Heart right ventricle (tissue), 16 donors: ENCODE measurements at regions not wholly inside any gene's neighbourhood (a gene's known extent, or its start where the extent isn't known, plus 50 kb on each side); places are given as distances from the start of the nearest gene placed in this dataset.
A peak's percentile ranks its signal among the peaks of the same experiment; 100 is the strongest.

Source experiments
- ATAC-seq, 8 donors: fragments of 200-7000 bp; cut with Tn5 transposase; one replicate each; pipeline ENCODE4 v1.9.1; 2020; ENCODE audit warnings: mild to moderate bottlenecking in 8 of 8, moderate library complexity in 8 of 8, moderate number of reproducible peaks in 1 of 8
- DNase-seq, 2 donors: peaks; one replicate each; pipeline ENCODE4 v3.0.0-alpha.2; 2020
- H3K27ac ChIP-seq, 10 donors: fragments of 200-600 bp; sonication (generic) in 2 of 10; one replicate each; pipeline versions ENCODE4 v1.5.0 to v1.8.0; 2020 to 2022; ENCODE audit warnings: mild to moderate bottlenecking in 3 of 10
- H3K27me3 ChIP-seq, 7 donors: fragments of 200-600 bp; one replicate each; pipeline ENCODE4 v1.8.0; 2021 to 2022; ENCODE audit warnings: mild to moderate bottlenecking in 2 of 7
- H3K36me3 ChIP-seq, 9 donors: fragments of 200-600 bp; sonication (generic) in 1 of 9; one replicate each; pipeline versions ENCODE4 v1.5.0 to v1.8.0; 2020 to 2022; ENCODE audit warnings: mild to moderate bottlenecking in 2 of 9
- H3K4me1 ChIP-seq, 9 donors: fragments of 200-600 bp; sonication (generic) in 1 of 9; one replicate each; pipeline versions ENCODE4 v1.5.0 to v1.8.0; 2020 to 2022; ENCODE audit warnings: mild to moderate bottlenecking in 4 of 9
- H3K4me3 ChIP-seq, 10 donors: fragments of 200-600 bp; sonication (generic) in 2 of 10; one replicate each; pipeline versions ENCODE4 v1.5.0 to v1.8.0; 2020 to 2022; ENCODE audit warnings: mild to moderate bottlenecking in 7 of 10, moderate library complexity in 2 of 10
- H3K9me3 ChIP-seq, 11 donors: fragments of 200-600 bp in 10 of 11; sonication (generic) in 2 of 11; one replicate each; pipeline versions ENCODE4 v1.5.0 to v1.8.0; 2013 to 2022; ENCODE audit warnings: mild to moderate bottlenecking in 2 of 11, control low read depth in 1 of 11, moderate library complexity in 1 of 11
- CTCF ChIP-seq, 9 donors: fragments of 200-600 bp; sonication (generic) in 2 of 9; IDR thresholded peaks; one replicate each; pipeline versions ENCODE4 v1.5.0 to v1.8.0; 2021 to 2022; ENCODE audit warnings: antibody characterized with exemption in 9 of 9, mild to moderate bottlenecking in 5 of 9, moderate library complexity in 1 of 9
- WGBS, 2 donors: extraction: QIAGEN DNeasy Blood & Tissue Kit; methylation state at CpG; one replicate each; pipeline ENCODE4 v1.1.7; 2013; ENCODE audit warnings: inconsistent platforms in 1 of 2; 5-methylcytosine and 5-hydroxymethylcytosine counted together
- intact Hi-C, 10 donors: fragments of 100-400 bp; cut with DNase I; formaldehyde crosslinking; loops; one replicate each; pipeline versions ENCODE4 v1.11.1 to v1.14.2; 2022
- donor health status: Arrhythmogenic right ventricular cardiomyopathy.
- donor health status: ischemic (EF 13 %, LVEDD 7.1; RV severe dilation, severe dysfunction).
- donor health status: healthy with polysubstance abuse.
- donor health status: DM: no; HTN: yes; CAD: no.
- donor health status: DM: no; HTN: no; CAD: no.
- donor health status: ischemic (EF 25% LVEDD 6.9; RV normal size, moderate dysfunction).
- donor health status: ischemic (EF 25% LVEDD 5.7; RV mildly dilated, moderate dysfunction).
- donor health status: healthy.
- donor health status: DM: yes; HTN: yes; CAD: no.
- donor health status: Ischemic cardiomyopathy.
- donor health status: ischemic (EF 35%, LVEDD 5.7; RV mildly dilated, moderate dysfunction).
- donor health status: nonischemic (EF 11% LVEDD 7.7; RV severe dilation, severe dysfunction).
- donor health status: DM: yes; HTN: yes; CAD: no.
- donor health status: PGD.
- donor health status: ischemic (EF 29% LVEDD 5.4; RV normal size, mild dysfunction).
- donor health status: nonischemic (EF 23%, LVEDD 6.1; RV moderate dilation, normal function).

DNA sequence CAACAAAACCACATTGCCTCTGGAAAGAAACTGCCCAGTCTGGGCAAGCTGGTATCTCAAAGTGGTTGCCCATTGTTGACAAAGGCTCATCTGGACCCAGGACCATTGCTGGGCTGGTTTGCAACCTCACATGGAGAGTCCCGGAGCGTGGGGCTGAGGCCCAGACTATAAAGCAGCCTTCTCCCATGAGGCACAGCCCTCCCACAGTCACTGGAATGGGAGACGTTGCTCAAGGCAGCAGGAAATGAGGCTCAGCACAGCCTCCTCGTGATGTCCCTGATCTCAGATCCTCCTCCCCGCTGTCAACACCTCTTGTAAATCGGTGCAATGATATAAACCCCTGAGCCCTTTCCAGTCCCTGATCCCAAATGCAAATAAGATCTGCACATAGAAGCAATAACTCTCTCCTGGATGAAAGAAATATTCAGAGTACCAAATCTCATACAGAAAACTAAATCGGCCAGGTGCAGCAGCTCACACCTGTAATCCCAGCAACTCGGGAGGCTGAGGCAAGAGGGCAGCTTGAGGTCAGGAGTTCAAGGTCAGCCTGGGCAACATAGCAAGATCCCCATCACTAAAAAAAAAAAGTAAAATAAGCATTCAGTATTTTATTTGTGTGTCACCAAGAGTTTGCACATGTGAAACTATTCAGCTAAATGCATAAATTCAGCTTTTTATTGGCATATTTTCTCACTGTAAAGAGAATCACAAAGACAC is 103.0 kb upstream of the RREB1 start:
- Histone ChIP-seq H3K9me3 (no peaks in the 10 kb centered on the region), H3K4me3 (no peak overlapping the region), H3K27ac (no peak overlapping the region), H3K36me3 (no peaks in the 10 kb centered on the region), H3K4me1 (no peaks in the 10 kb centered on the region), H3K27me3 (no peaks in the 10 kb centered on the region)
- ATAC-seq (no peak), DNase-seq (no peak)
- WGBS, 2 donors = 50 to 62% methylated on average over 8 of the region's 8 CpGs
- intact Hi-C loops = no loop called here
- no peak for TF ChIP-seq CTCF (IDR thresholded peaks at IDR 0.05)

- no peaks in the 10 kb centered on the region for H3K36me3 ChIP-seq
- no peak overlapping the region for H3K4me3 ChIP-seq
- H3K27me3 ChIP-seq = no peaks in the 10 kb centered on the region
- no peak overlapping the region for H3K27ac ChIP-seq
- 73 to 74% methylated on average over 5 of the region's 5 CpGs for WGBS, 2 donors
- TF ChIP-seq CTCF (IDR thresholded peaks at IDR 0.05) = no peak
- H3K9me3 ChIP-seq = no peaks in the 10 kb centered on the region
- DNase-seq = no peak
- no peaks in the 10 kb centered on the region for H3K4me1 ChIP-seq
- no peak for ATAC-seq
- intact Hi-C loops = no loop called here
These were observed 101.1 kb upstream of the RREB1 start for GRCh38 chr6:7006515-7007191.

- intact Hi-C loops = no loop called here
- WGBS, 2 donors = 71% methylated on average over 6 of the region's 6 CpGs
These were observed 99.2 kb upstream of the RREB1 start for GRCh38 chr6:7008451-7008988.

DNA sequence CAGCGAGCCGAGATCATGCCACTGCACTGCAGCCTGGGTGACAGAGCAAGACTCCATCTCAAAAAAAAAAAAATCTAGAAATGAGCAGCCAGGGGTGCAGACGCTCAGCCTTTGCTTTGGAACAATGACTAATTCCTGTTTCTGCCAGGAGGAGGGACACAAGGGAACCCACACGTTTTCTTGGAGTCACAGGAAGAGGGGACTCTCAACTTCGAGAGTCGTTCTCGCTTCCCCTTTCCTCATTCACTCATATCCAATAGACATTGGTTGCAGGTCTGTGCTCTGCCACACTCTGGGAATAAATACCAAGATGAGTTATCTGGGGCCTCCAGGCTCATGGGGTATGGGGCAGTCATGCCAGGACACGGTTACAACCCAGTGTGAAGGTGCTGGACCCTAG is 91.5 kb upstream of the RREB1 start:
- Histone ChIP-seq H3K4me1 (peaks cover 0 to 5% (median 0%) of the 10 kb centered on the region in 9 donors), H3K9me3 (no peaks in the 10 kb centered on the region), H3K4me3 (no peak overlapping the region), H3K27ac (no peak overlapping the region), H3K27me3 (no peaks in the 10 kb centered on the region), H3K36me3 (no peaks in the 10 kb centered on the region)
- ATAC-seq = no peak
- DNase-seq = no peak
- intact Hi-C loops = no loop called here
- 48 to 67% methylated on average over 8 of the region's 8 CpGs for WGBS, 2 donors
- no peak for TF ChIP-seq CTCF (IDR thresholded peaks at IDR 0.05)

More at GRCh38 chr6:7008451-7008988, 99.2 kb upstream of the RREB1 start:
- peak in 1 of 8 donors; percentile 68 for ATAC-seq
- Histone ChIP-seq H3K36me3 (no peaks in the 10 kb centered on the region), H3K4me1 (no peaks in the 10 kb centered on the region), H3K27me3 (no peaks in the 10 kb centered on the region), H3K27ac (peak overlapping the region in 2 of 10 donors; percentile 30 to 48), H3K9me3 (no peaks in the 10 kb centered on the region), H3K4me3 (no peak overlapping the region)
- TF ChIP-seq CTCF (IDR thresholded peaks at IDR 0.05) = no peak
- no peak for DNase-seq
